ENCODE measurements at regions not wholly inside any gene's neighbourhood (a gene's known extent, or its start where the extent isn't known, plus 50 kb on each side); places are given as distances from the start of the nearest gene placed in this dataset.
A peak's percentile ranks its signal among the peaks of the same experiment; 100 is the strongest.

- no peak for TF ChIP-seq ZNF292 (tag by site-specific recombination; IDR thresholded peaks at IDR 0.05; ENCODE audit: borderline replicate concordance, low read depth)
- TF ChIP-seq ZNF214 (tag by site-specific recombination; IDR thresholded peaks at IDR 0.05; ENCODE audit: borderline replicate concordance), result no peak
- no peak for TF ChIP-seq ZNF16 (tag by site-specific recombination; IDR thresholded peaks at IDR 0.05; ENCODE audit: low read depth)
- no peak for TF ChIP-seq SETDB1 (IDR thresholded peaks at IDR 0.05; ENCODE audit: insufficient read length, low read length)
- no peak for TF ChIP-seq SP3 (tag by site-specific recombination; IDR thresholded peaks at IDR 0.05)
- no peak for TF ChIP-seq GLIS2 (tag by site-specific recombination; IDR thresholded peaks at IDR 0.05)
- TF ChIP-seq, protein P1, sequence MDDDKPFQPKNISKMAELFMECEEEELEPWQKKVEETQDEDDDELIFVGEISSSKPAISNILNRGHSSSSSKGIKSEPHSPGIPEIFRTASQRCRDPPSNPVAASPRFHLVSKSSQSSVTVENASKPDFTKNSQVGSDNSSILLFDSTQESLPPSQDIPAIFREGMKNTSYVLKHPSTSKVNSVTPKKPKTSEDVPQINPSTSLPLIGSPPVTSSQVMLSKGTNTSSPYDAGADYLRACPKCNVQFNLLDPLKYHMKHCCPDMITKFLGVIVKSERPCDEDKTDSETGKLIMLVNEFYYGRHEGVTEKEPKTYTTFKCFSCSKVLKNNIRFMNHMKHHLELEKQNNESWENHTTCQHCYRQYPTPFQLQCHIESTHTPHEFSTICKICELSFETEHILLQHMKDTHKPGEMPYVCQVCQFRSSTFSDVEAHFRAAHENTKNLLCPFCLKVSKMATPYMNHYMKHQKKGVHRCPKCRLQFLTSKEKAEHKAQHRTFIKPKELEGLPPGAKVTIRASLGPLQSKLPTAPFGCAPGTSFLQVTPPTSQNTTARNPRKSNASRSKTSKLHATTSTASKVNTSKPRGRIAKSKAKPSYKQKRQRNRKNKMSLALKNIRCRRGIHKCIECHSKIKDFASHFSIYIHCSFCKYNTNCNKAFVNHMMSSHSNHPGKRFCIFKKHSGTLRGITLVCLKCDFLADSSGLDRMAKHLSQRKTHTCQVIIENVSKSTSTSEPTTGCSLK (tag by site-specific recombination; IDR thresholded peaks at IDR 0.05), result no peak
- no peak for TF ChIP-seq ZEB2 (tag by site-specific recombination; IDR thresholded peaks at IDR 0.05)
- TF ChIP-seq, protein P2, sequence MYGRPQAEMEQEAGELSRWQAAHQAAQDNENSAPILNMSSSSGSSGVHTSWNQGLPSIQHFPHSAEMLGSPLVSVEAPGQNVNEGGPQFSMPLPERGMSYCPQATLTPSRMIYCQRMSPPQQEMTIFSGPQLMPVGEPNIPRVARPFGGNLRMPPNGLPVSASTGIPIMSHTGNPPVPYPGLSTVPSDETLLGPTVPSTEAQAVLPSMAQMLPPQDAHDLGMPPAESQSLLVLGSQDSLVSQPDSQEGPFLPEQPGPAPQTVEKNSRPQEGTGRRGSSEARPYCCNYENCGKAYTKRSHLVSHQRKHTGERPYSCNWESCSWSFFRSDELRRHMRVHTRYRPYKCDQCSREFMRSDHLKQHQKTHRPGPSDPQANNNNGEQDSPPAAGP (tag by site-specific recombination; IDR thresholded peaks at IDR 0.05), result no peak
- no peak for TF ChIP-seq ZNF791 (tag by site-specific recombination; IDR thresholded peaks at IDR 0.05)
- no peak for TF ChIP-seq ZNF202 (tag by site-specific recombination; IDR thresholded peaks at IDR 0.05; ENCODE audit: borderline replicate concordance)
- no peak for TF ChIP-seq EGR2 (tag by site-specific recombination; IDR thresholded peaks at IDR 0.05; ENCODE audit: low read depth)
- no peak for TF ChIP-seq GLI4 (tag by site-specific recombination; IDR thresholded peaks at IDR 0.05)
- TF ChIP-seq INSM2 (tag by site-specific recombination; IDR thresholded peaks at IDR 0.05), result no peak
- TF ChIP-seq ZNF776 (tag by site-specific recombination; IDR thresholded peaks at IDR 0.05; ENCODE audit: borderline replicate concordance), result no peak
- no peak for TF ChIP-seq ZBTB1 (tag by site-specific recombination; IDR thresholded peaks at IDR 0.05)
- no peak for TF ChIP-seq ZNF133 (tag by site-specific recombination; IDR thresholded peaks at IDR 0.05)
- no peak for TF ChIP-seq ZNF18 (tag by site-specific recombination; IDR thresholded peaks at IDR 0.05)
- TF ChIP-seq ZNF19 (tag by site-specific recombination; IDR thresholded peaks at IDR 0.05; ENCODE audit: low read depth), result no peak
- peak; percentile 39 for TF ChIP-seq ZIC2 (tag by site-specific recombination; IDR thresholded peaks at IDR 0.05)
- 0 out of 2 replicates have a peak, but pooled peaks have one; percentile 34 for TF ChIP-seq ZNF366 (tag by site-specific recombination; conservative IDR thresholded peaks at IDR 0.05)
- TF ChIP-seq, protein P3, sequence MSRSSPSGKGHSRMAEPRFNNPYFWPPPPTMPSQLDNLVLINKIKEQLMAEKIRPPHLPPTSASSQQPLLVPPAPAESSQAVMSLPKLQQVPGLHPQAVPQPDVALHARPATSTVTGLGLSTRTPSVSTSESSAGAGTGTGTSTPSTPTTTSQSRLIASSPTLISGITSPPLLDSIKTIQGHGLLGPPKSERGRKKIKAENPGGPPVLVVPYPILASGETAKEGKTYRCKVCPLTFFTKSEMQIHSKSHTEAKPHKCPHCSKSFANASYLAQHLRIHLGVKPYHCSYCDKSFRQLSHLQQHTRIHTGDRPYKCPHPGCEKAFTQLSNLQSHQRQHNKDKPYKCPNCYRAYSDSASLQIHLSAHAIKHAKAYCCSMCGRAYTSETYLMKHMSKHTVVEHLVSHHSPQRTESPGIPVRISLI (tag by site-specific recombination; IDR thresholded peaks at IDR 0.05), result no peak
- TF ChIP-seq ZNF23 (tag by site-specific recombination; IDR thresholded peaks at IDR 0.05; ENCODE audit: borderline replicate concordance), result no peak
- TF ChIP-seq ZNF146 (tag by site-specific recombination; IDR thresholded peaks at IDR 0.05), result no peak
- TF ChIP-seq ZNF571 (tag by site-specific recombination; IDR thresholded peaks at IDR 0.05), result no peak
- no peak for TF ChIP-seq ZNF221 (tag by site-specific recombination; IDR thresholded peaks at IDR 0.05; ENCODE audit: borderline replicate concordance)
- no peak for TF ChIP-seq ZNF76 (tag by site-specific recombination; IDR thresholded peaks at IDR 0.05; ENCODE audit: borderline replicate concordance, low read depth)
- no peak for TF ChIP-seq ZNF830 (tag by site-specific recombination; IDR thresholded peaks at IDR 0.05; ENCODE audit: low read depth)
Observed at GRCh38 chr7:37549076-37549931, 100.6 kb upstream of the ELMO1 start (continued).

All from HEK293 (cell line).